Aorta (tissue), 5 donors: ENCODE measurements at regions not wholly inside any gene's neighbourhood (a gene's known extent, or its start where the extent isn't known, plus 50 kb on each side); places are given as distances from the start of the nearest gene placed in this dataset.

Experiments used
- ATAC-seq: fragments of 200-7000 bp; cut with Tn5 transposase; one replicate; pipeline ENCODE4 v1.9.1; 2022; ENCODE audit warnings: moderate library complexity; ENCODE audit not compliant: low FRiP score
- DNase-seq, 2 donors: peaks; one replicate each; pipeline ENCODE4 v3.0.0-alpha.2; 2020
- H3K27ac ChIP-seq, 2 donors: one replicate each; pipeline ENCODE4 v1.5.1; 2013; ENCODE audit warnings: low read length in 2 of 2, mild to moderate bottlenecking in 2 of 2, moderate library complexity in 2 of 2, control low read depth in 1 of 2, inconsistent platforms in 1 of 2, low read depth in 1 of 2
- H3K27me3 ChIP-seq, 2 donors: one replicate each; pipeline ENCODE4 v1.6.1; 2013; ENCODE audit warnings: control low read depth in 1 of 2, low read length in 1 of 2, mild to moderate bottlenecking in 1 of 2, moderate library complexity in 1 of 2; ENCODE audit not compliant: insufficient read depth in 2 of 2, control insufficient read depth in 1 of 2
- H3K36me3 ChIP-seq, 2 donors: one replicate each; pipeline ENCODE4 v1.6.1; 2013; ENCODE audit warnings: control low read depth in 1 of 2, low read length in 1 of 2, mild to moderate bottlenecking in 1 of 2; ENCODE audit not compliant: insufficient read depth in 2 of 2, control insufficient read depth in 1 of 2
- H3K4me1 ChIP-seq, 2 donors: one replicate each; pipeline ENCODE4 v1.6.1; 2013; ENCODE audit warnings: low read length in 2 of 2, control low read depth in 1 of 2, mild to moderate bottlenecking in 1 of 2, moderate library complexity in 1 of 2; ENCODE audit not compliant: insufficient read depth in 2 of 2, control insufficient read depth in 1 of 2
- H3K4me3 ChIP-seq, 2 donors: one replicate each; pipeline ENCODE4 v1.5.1; 2013; ENCODE audit warnings: low read length in 2 of 2, control low read depth in 1 of 2, mild to moderate bottlenecking in 1 of 2
- H3K9me3 ChIP-seq: one replicate; pipeline ENCODE4 v1.6.1; 2013; ENCODE audit warnings: mild to moderate bottlenecking, low read length; ENCODE audit not compliant: control insufficient read depth
- WGBS, 2 donors: extraction: QIAGEN DNeasy Blood & Tissue Kit; methylation state at CpG; one replicate each; pipeline ENCODE4 v1.1.7; 2013; 5-methylcytosine and 5-hydroxymethylcytosine counted together
- intact Hi-C, 2 donors: fragments of 100-400 bp; cut with DNase I; formaldehyde crosslinking; loops; one replicate each; pipeline versions ENCODE4 v1.14.2 to v1.15.0; 2022
- donor health status: healthy with polysubstance abuse.
- donor health status: Bipolar disorder and iron deficiency.
- donor health status: DM: no; HTN: no; CAD: no.
- donor health status: DM: no; HTN: no; CAD: no.
- donor health status: DM: yes; HTN: yes; CAD: no.

GRCh38 chr9:115495836-115496235 is 377.9 kb upstream of the TNC start:
- ATAC-seq: no peak
- H3K9me3 ChIP-seq: no peaks in the 10 kb centered on the region
- intact Hi-C loops: no loop called here
- H3K4me3 ChIP-seq: no peak overlapping the region
- no peaks in the 10 kb centered on the region for H3K27me3 ChIP-seq
- H3K4me1 ChIP-seq: peaks cover 7 to 13% of the 10 kb centered on the region in 2 donors
- DNase-seq: no peak
- peak overlapping the region; percentile 28 to 89 for H3K27ac ChIP-seq
- no peaks in the 10 kb centered on the region for H3K36me3 ChIP-seq

DNA sequence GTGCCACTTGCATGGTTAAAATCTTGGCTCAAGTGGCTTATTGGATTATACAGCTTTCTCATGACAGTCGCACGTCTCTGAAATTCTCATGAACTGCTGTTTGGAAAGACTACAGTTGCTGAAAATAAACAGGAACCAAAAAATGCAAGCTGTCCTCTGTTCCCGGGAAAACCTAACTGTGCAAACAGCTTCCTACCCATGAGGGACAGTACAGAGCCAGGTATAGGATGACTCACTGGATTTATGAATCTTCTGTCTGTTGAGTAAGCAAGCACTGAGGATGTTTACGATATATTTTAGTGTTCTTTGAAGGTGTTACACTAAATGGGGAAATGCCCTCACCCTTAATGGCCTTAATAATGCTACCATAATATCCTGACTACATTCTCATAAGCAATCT is 380.3 kb upstream of the TNC start:
- Histone ChIP-seq H3K27me3 (no peaks in the 10 kb centered on the region), H3K4me1 (peaks cover 7 to 13% of the 10 kb centered on the region in 2 donors), H3K36me3 (no peaks in the 10 kb centered on the region), H3K9me3 (no peaks in the 10 kb centered on the region), H3K4me3 (no peak overlapping the region), H3K27ac (no peak overlapping the region)
- WGBS, 2 donors: 86% methylated on average over 4 of the region's 4 CpGs
- no peak for ATAC-seq
- intact Hi-C loops: no loop called here
- no peak for DNase-seq

DNA sequence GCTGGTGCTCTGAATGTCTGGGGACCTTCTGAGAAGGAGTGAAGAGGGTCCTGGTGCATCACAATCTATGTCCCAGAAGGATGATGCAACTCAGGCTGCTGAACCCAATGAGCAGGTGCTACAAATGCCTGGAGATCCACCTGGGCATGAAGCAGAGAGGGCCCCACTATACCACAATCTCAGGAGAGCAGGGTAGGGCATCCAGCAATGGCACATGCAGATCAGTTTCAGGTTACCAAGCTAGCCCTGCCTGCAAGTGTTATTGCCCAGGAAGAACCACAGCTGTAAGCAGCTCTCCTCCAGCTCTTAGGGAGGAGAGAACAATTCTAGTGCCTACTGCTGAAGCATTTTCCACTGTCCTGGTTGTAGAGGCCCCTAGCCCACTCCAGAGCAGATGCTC is 389.2 kb upstream of the TNC start:
- Histone ChIP-seq H3K4me3 (no peak overlapping the region), H3K27ac (no peak overlapping the region), H3K27me3 (no peaks in the 10 kb centered on the region), H3K9me3 (no peaks in the 10 kb centered on the region), H3K4me1 (no peaks in the 10 kb centered on the region), H3K36me3 (no peaks in the 10 kb centered on the region)
- ATAC-seq (no peak), DNase-seq (no peak)
- intact Hi-C loops: no loop called here

DNA sequence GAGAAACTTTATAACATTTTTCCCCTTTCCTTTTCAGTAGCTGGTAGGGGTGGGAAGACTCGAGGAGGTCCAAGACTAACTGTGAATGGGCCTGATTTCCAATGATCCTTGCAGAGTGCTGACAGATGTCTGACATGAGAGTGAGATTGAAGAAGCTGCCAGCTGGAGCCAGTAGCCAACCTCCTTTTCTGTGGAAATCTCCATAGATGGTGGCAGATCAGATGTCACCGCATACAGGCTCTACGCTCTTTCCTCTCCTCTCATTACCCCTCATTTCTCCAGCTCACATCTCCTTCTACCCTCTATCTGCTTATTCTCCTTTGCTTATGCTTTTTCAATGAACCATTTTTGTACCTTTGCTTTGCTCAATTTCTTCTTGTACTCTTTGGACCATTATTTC is 395.2 kb upstream of the TNC start:
- DNase-seq (no peak), ATAC-seq (no peak)
- no peaks in the 10 kb centered on the region for H3K9me3 ChIP-seq
- H3K27ac ChIP-seq: no peak overlapping the region
- 75 to 84% methylated on average over 3 of the region's 3 CpGs for WGBS, 2 donors
- no peaks in the 10 kb centered on the region for H3K27me3 ChIP-seq
- H3K4me1 ChIP-seq: no peaks in the 10 kb centered on the region
- H3K4me3 ChIP-seq: no peak overlapping the region
- H3K36me3 ChIP-seq: no peaks in the 10 kb centered on the region
- intact Hi-C loops: no loop called here

DNA sequence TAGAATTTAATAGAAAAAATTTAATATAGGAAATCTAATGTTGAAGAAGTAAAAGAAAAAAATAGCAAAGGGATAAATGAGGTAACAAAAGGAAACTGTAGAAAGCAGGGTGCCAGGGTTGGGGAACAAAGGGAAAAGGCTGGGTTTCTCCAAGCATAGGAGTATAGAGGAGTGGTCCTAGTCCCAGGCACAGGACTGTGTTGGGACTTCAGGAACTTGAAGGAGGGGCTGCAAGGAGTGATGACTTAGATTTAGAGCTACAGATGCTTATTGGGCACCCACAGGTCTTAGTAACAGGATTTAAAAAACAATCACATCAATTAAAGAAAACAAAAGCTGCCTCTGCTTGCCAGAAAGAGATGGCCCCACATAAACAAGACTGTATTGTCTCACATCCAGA is 396.5 kb upstream of the TNC start:
- intact Hi-C loops: no loop called here
- Histone ChIP-seq H3K4me3 (no peak overlapping the region), H3K27ac (no peak overlapping the region), H3K36me3 (no peaks in the 10 kb centered on the region), H3K27me3 (no peaks in the 10 kb centered on the region), H3K9me3 (no peaks in the 10 kb centered on the region), H3K4me1 (no peaks in the 10 kb centered on the region)
- ATAC-seq (no peak), DNase-seq (no peak)

GRCh38 chr9:115517335-115518075 is 399.5 kb upstream of the TNC start:
- intact Hi-C loops: no loop called here

GRCh38 chr9:115520646-115521045 is 402.7 kb upstream of the TNC start:
- Histone ChIP-seq H3K27ac (no peak overlapping the region), H3K4me3 (no peak overlapping the region), H3K9me3 (no peaks in the 10 kb centered on the region), H3K27me3 (no peaks in the 10 kb centered on the region), H3K36me3 (no peaks in the 10 kb centered on the region), H3K4me1 (peaks cover 0 to 2% of the 10 kb centered on the region in 2 donors)
- ATAC-seq (no peak), DNase-seq (no peak)
- intact Hi-C loops: loop anchor here (5.0 to 10.0 kb wide), 4 partner anchors 196 to 783 kb away; no protein-coding TSS in a partner anchor
- 63 to 71% methylated on average over 3 of the region's 3 CpGs for WGBS, 2 donors

More at GRCh38 chr9:115517335-115518075, 399.5 kb upstream of the TNC start:
- no peak for DNase-seq
- Histone ChIP-seq H3K9me3 (no peaks in the 10 kb centered on the region), H3K36me3 (no peaks in the 10 kb centered on the region), H3K27ac (no peak overlapping the region), H3K4me3 (no peak overlapping the region), H3K27me3 (no peaks in the 10 kb centered on the region), H3K4me1 (no peaks in the 10 kb centered on the region)
- no peak for ATAC-seq

DNA sequence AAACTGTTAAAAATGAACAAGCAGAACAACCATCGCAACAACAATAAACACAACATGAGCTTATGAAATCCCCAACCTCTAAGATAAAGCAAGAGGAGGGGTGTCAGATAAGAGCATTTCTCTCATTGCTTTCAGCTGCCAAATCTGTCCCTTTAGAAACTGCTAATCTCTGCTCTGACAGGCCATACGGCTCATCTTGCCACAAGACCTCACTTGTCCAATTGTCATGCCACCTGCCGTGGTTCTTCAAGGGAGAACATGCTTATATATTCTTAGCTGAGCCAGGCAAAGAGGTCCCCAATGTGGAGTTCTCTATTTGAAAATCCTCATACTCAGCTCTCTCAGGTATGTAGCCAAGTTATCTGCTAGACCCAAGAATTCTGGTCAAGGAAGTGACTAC is 405.0 kb upstream of the TNC start:
- DNase-seq: no peak
- intact Hi-C loops: loop anchor here (5.0 to 10.0 kb wide), 4 partner anchors 198 to 786 kb away; no protein-coding TSS in a partner anchor
- WGBS, 2 donors: 97 to 98% methylated on average over 3 of the region's 3 CpGs
- no peaks in the 10 kb centered on the region for H3K9me3 ChIP-seq
- no peak overlapping the region for H3K4me3 ChIP-seq
- no peaks in the 10 kb centered on the region for H3K36me3 ChIP-seq
- no peak overlapping the region for H3K27ac ChIP-seq
- H3K4me1 ChIP-seq: peaks cover 0 to 2% of the 10 kb centered on the region in 2 donors
- H3K27me3 ChIP-seq: no peaks in the 10 kb centered on the region
- no peak for ATAC-seq

DNA sequence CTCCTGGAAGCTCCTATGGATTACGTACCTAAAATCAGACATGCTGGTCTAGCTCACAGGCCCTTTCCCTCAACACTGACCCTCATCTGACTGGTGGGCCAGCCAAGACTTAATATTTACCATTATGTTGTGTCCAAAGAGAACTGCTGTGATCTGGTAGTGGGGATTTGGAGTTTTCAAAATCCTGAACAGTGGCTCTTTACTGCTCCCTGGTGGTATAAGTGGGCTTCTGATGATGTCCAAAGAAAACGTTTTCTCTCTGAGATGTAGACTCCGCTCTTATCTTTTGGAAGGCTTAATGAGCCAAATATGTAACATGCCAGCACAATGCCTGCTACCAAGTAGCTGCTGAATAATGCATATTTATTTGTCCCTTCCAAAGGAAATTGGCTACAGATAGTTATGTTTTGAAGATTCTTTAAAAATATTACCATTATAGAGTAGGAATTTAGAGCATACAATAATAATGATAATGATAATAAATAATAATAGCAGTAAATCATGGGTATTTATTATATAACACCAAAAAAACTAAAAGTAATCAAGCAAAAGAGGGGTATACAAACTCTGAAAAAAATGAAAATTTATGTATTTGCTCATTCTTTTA is 406.6 kb upstream of the TNC start:
- no peaks in the 10 kb centered on the region for H3K36me3 ChIP-seq
- H3K27ac ChIP-seq: no peak overlapping the region
- no peaks in the 10 kb centered on the region for H3K9me3 ChIP-seq
- intact Hi-C loops: loop anchor here (5.0 to 10.0 kb wide), 4 partner anchors 200 to 787 kb away; no protein-coding TSS in a partner anchor
- 20 to 23% methylated on average over 3 of the region's 3 CpGs for WGBS, 2 donors
- no peak overlapping the region for H3K4me3 ChIP-seq
- no peak for DNase-seq
- no peaks in the 10 kb centered on the region for H3K27me3 ChIP-seq
- peak; percentile 85 for ATAC-seq
- peaks cover 0 to 2% of the 10 kb centered on the region in 2 donors for H3K4me1 ChIP-seq
